H1 (cell line): ENCODE measurements at regions not wholly inside any gene's neighbourhood (a gene's known extent, or its start where the extent isn't known, plus 50 kb on each side); places are given as distances from the start of the nearest gene placed in this dataset.

Experiments used
- CTCF ChIA-PET: fragments of 300-600 bp; sonication (Branson Sonifier 250); formaldehyde crosslinking; loops from one replicate; lab custom pipeline; 2021; ENCODE audit not compliant: partially characterized antibody; lab: Charles Lee
- POLR2A ChIA-PET: fragments of 300-600 bp; sonication (Branson Sonifier 250); formaldehyde crosslinking; loops from one replicate; lab custom pipeline; 2021; ENCODE audit warnings: inconsistent platforms; ENCODE audit not compliant: partially characterized antibody; lab: Charles Lee
- DNase-seq, 2 experiments: peaks; one replicate each; pipeline versions ENCODE4 v3.0.0 to v3.0.0-alpha.2; 2010 to 2022; ENCODE audit warnings: low spot score in 2 of 2, low read depth in 1 of 2, mixed read lengths in 1 of 2
- FAIRE-seq: peaks from 2 replicates; lab custom pipeline; 2011; peaks lifted over from hg19 to GRCh38; lab: Jason Lieb, UNC
- H2AFZ ChIP-seq: 2 replicates; pipeline ENCODE4 v1.8.1; 2012; ENCODE audit warnings: low read length, inconsistent platforms
- H2AK5ac ChIP-seq: 2 replicates; pipeline ENCODE4 v1.6.1; 2013; ENCODE audit warnings: low read depth, low read length
- H2BK120ac ChIP-seq: replicated peaks from 2 replicates; pipeline ENCODE3; 2013; ENCODE audit warnings: low read depth, low read length, inconsistent platforms
- H2BK12ac ChIP-seq: 2 replicates; pipeline ENCODE4 v1.6.1; 2013; ENCODE audit warnings: low read depth, low read length
- H2BK15ac ChIP-seq: 2 replicates; pipeline ENCODE4 v1.6.1; 2013; ENCODE audit warnings: low read length
- H2BK20ac ChIP-seq: 2 replicates; pipeline ENCODE4 v1.6.1; 2013; ENCODE audit warnings: low read length
- H2BK5ac ChIP-seq: 2 replicates; pipeline ENCODE4 v1.6.1; 2013; ENCODE audit warnings: low read depth, low read length
- H3K14ac ChIP-seq: 2 replicates; pipeline ENCODE4 v1.6.1; 2013; ENCODE audit warnings: inconsistent platforms; ENCODE audit not compliant: insufficient read length
- H3K18ac ChIP-seq: 2 replicates; pipeline ENCODE4 v1.6.1; 2013; ENCODE audit warnings: low read length; ENCODE audit errors: extremely low read depth
- H3K23ac ChIP-seq: 2 replicates; pipeline ENCODE4 v1.6.1; 2013; ENCODE audit warnings: inconsistent platforms; ENCODE audit not compliant: insufficient read length
- H3K23me2 ChIP-seq: 2 replicates; pipeline ENCODE4 v1.6.1; 2013; ENCODE audit warnings: low read depth, low read length
- H3K27ac ChIP-seq: 2 replicates; pipeline ENCODE4 v1.6.1; 2011; ENCODE audit warnings: low read depth, low read length, inconsistent platforms
- H3K27me3 ChIP-seq, 4 experiments: replicated peaks in 1 of 4; 1 replicate in 1 of 4; 2 replicates in 3 of 4; pipeline versions ENCODE4 v1.6.1 to v1.8.1; 2011 to 2013; ENCODE audit warnings: low read length in 3 of 4, mild to moderate bottlenecking in 3 of 4, inconsistent platforms in 2 of 4, mixed read lengths in 2 of 4, moderate library complexity in 1 of 4; ENCODE audit not compliant: control insufficient read depth in 3 of 4, insufficient read depth in 3 of 4; ENCODE audit errors: extremely low read depth in 1 of 4
- H3K36me3 ChIP-seq, 4 experiments: 2 replicates each; pipeline versions ENCODE4 v1.6.1 to v1.8.1; 2011 to 2013; ENCODE audit warnings: mild to moderate bottlenecking in 4 of 4, low read length in 3 of 4, moderate library complexity in 2 of 4, control low read depth in 1 of 4, inconsistent platforms in 1 of 4; ENCODE audit not compliant: insufficient read depth in 4 of 4, control insufficient read depth in 2 of 4
- H3K4ac ChIP-seq: replicated peaks from 2 replicates; pipeline ENCODE3; 2013; ENCODE audit warnings: low read length, low read depth, mixed read lengths, inconsistent platforms; ENCODE audit not compliant: insufficient read length
- H3K4me1 ChIP-seq, 4 experiments: replicated peaks in 1 of 4; 1 replicate in 1 of 4; 2 replicates in 3 of 4; pipeline versions ENCODE4 v1.6.1 to v1.8.1; 2011 to 2013; ENCODE audit warnings: low read length in 3 of 4, inconsistent platforms in 2 of 4, mixed read lengths in 1 of 4; ENCODE audit not compliant: insufficient read depth in 4 of 4, control insufficient read depth in 3 of 4
- H3K4me2 ChIP-seq, 2 experiments: 2 replicates each; pipeline versions ENCODE4 v1.6.1 to v1.8.1; 2011 to 2013; ENCODE audit warnings: low read depth in 2 of 2, low read length in 2 of 2, control low read depth in 1 of 2, inconsistent platforms in 1 of 2, mild to moderate bottlenecking in 1 of 2; ENCODE audit not compliant: insufficient read depth in 1 of 2
- H3K4me3 ChIP-seq, 4 experiments: fragments of 200-600, 300-600 bp in 1 of 4; sonication (generic), shearing (Covaris generic), sonication (Bioruptor Twin) in 1 of 4; 2 replicates each; pipeline versions ENCODE4 v1.5.1 to v1.8.1; 2011 to 2016; ENCODE audit warnings: low read length in 4 of 4, low read depth in 3 of 4, control low read depth in 2 of 4, inconsistent platforms in 2 of 4, mild to moderate bottlenecking in 2 of 4, mixed read lengths in 1 of 4, moderate library complexity in 1 of 4; ENCODE audit not compliant: insufficient read depth in 2 of 4; ENCODE audit errors: extremely low read depth in 1 of 4
- H3K56ac ChIP-seq: replicated peaks from 2 replicates; pipeline ENCODE3; 2013; ENCODE audit warnings: low read depth, mild to moderate bottlenecking, mixed read lengths, low read length, inconsistent platforms; ENCODE audit not compliant: insufficient read length
- H3K79me1 ChIP-seq: 2 replicates; pipeline ENCODE4 v1.6.1; 2013; ENCODE audit warnings: low read depth, low read length, control low read depth
- H3K79me2 ChIP-seq, 2 experiments: 2 replicates each; pipeline versions ENCODE4 v1.6.1 to v1.8.1; 2012 to 2013; ENCODE audit warnings: low read length in 2 of 2, mild to moderate bottlenecking in 2 of 2, inconsistent platforms in 1 of 2; ENCODE audit not compliant: insufficient read depth in 2 of 2, control insufficient read depth in 1 of 2
- H3K9ac ChIP-seq, 4 experiments: replicated peaks in 1 of 4; 1 replicate in 1 of 4; 2 replicates in 3 of 4; pipeline versions ENCODE4 v1.6.1 to v1.8.1; 2011 to 2013; ENCODE audit warnings: low read depth in 3 of 4, low read length in 3 of 4, control low read depth in 2 of 4, mild to moderate bottlenecking in 2 of 4, moderate library complexity in 2 of 4, inconsistent platforms in 1 of 4; ENCODE audit errors: extremely low read depth in 1 of 4
- H3K9me3 ChIP-seq, 2 experiments: 2 replicates each; pipeline versions ENCODE4 v1.6.1 to v1.8.1; 2012 to 2013; ENCODE audit warnings: mild to moderate bottlenecking in 2 of 2, moderate library complexity in 2 of 2, control low read depth in 1 of 2, inconsistent platforms in 1 of 2, low read depth in 1 of 2, low read length in 1 of 2, mixed read lengths in 1 of 2; ENCODE audit not compliant: insufficient read depth in 2 of 2
- H4K20me1 ChIP-seq, 2 experiments: replicated peaks in 1 of 2; 2 replicates each; pipeline versions ENCODE3 to v1.8.1; 2011 to 2013; ENCODE audit warnings: inconsistent platforms in 2 of 2, low read length in 2 of 2, mild to moderate bottlenecking in 1 of 2; ENCODE audit not compliant: insufficient read depth in 2 of 2, control insufficient read depth in 1 of 2
- H4K5ac ChIP-seq: 2 replicates; pipeline ENCODE4 v1.6.1; 2013; ENCODE audit warnings: low read length, low read depth, mixed read lengths, inconsistent platforms; ENCODE audit not compliant: insufficient read length
- H4K8ac ChIP-seq: 2 replicates; pipeline ENCODE4 v1.8.0; 2013; ENCODE audit warnings: mild to moderate bottlenecking, moderate library complexity, low read length, inconsistent platforms; ENCODE audit not compliant: insufficient read depth; ENCODE audit errors: extremely low read depth
- H4K91ac ChIP-seq: replicated peaks from 2 replicates; pipeline ENCODE3; 2013; ENCODE audit warnings: low read length, mixed read lengths, inconsistent platforms; ENCODE audit not compliant: insufficient read length
- BRCA1 ChIP-seq: IDR thresholded peaks from 2 replicates; pipeline ENCODE4 v1.6.1; 2012; ENCODE audit warnings: low read depth, low read length, improper control_type of control experiment
- EZH2 ChIP-seq: fragments of 200-600 bp; sonication (generic); IDR thresholded peaks from 2 replicates; pipeline ENCODE4 v1.7.1; 2012; ENCODE audit warnings: low read depth, mild to moderate bottlenecking, moderate library complexity, low read length, inconsistent platforms; ENCODE audit not compliant: severe bottlenecking
- GABPA ChIP-seq: IDR thresholded peaks from 2 replicates; pipeline ENCODE4 v1.6.1; 2011; ENCODE audit warnings: mild to moderate bottlenecking, low read length, moderate library complexity, borderline replicate concordance; ENCODE audit not compliant: insufficient read depth
- NRF1 ChIP-seq: IDR thresholded peaks from 2 replicates; pipeline ENCODE4 v1.6.1; 2011; ENCODE audit warnings: mild to moderate bottlenecking, low read depth, low read length, improper control_type of control experiment
- PHF8 ChIP-seq: fragments of 200-600 bp; sonication (generic); conservative IDR thresholded peaks from 2 replicates; pipeline ENCODE4 v1.7.1; 2012; ENCODE audit warnings: low read depth, mild to moderate bottlenecking, inconsistent platforms, low read length, moderate library complexity
- POLR2A ChIP-seq, 2 experiments: IDR thresholded peaks; 1 replicate in 1 of 2; 2 replicates in 1 of 2; pipeline ENCODE4 v1.6.1; 2011; ENCODE audit warnings: low read depth in 2 of 2, low read length in 2 of 2, mild to moderate bottlenecking in 2 of 2; ENCODE audit errors: control extremely low read depth in 1 of 2
- RFX5 ChIP-seq: IDR thresholded peaks from 2 replicates; pipeline ENCODE4 v1.6.1; 2011; ENCODE audit warnings: low read depth, low read length, improper control_type of control experiment, borderline replicate concordance
- RXRA ChIP-seq: IDR thresholded peaks from 2 replicates; pipeline ENCODE4 v1.6.1; 2011; ENCODE audit warnings: low read depth, mild to moderate bottlenecking, low read length, moderate library complexity; ENCODE audit not compliant: insufficient read depth
- SAP30 ChIP-seq: fragments of 300-600 bp; sonication (generic); IDR thresholded peaks from 2 replicates; pipeline ENCODE4 v1.7.1; 2012; ENCODE audit warnings: low read length, moderate library complexity, mild to moderate bottlenecking, inconsistent platforms; ENCODE audit not compliant: insufficient read depth, insufficient replicate concordance
- SP1 ChIP-seq: IDR thresholded peaks from 2 replicates; pipeline ENCODE4 v1.6.1; 2011; ENCODE audit warnings: low read depth, low read length
- SRF ChIP-seq: IDR thresholded peaks from 2 replicates; pipeline ENCODE4 v1.6.1; 2011; ENCODE audit warnings: mild to moderate bottlenecking, low read depth, low read length, moderate library complexity
- SUZ12 ChIP-seq: fragments of 200-600 bp; sonication (generic); IDR thresholded peaks from 2 replicates; pipeline ENCODE4 v1.6.1; 2012; ENCODE audit warnings: mild to moderate bottlenecking, inconsistent platforms, low read length, moderate library complexity, mixed read lengths
- YY1 ChIP-seq: IDR thresholded peaks from 2 replicates; pipeline ENCODE4 v1.6.1; 2011; ENCODE audit warnings: low read depth, mild to moderate bottlenecking, low read length
- WGBS, 2 experiments: shearing (Covaris generic) in 1 of 2; methylation state at CpG; one replicate each; pipeline versions ENCODE4 v1.1.6 to v1.1.7; 2013 to 2015; ENCODE audit warnings: low lambda C conversion rate in 2 of 2, mixed read lengths in 2 of 2, inconsistent platforms in 1 of 2, low coverage in 1 of 2, missing lambda C conversion rate in 1 of 2; ENCODE audit not compliant: insufficient replicate concordance in 2 of 2, insufficient coverage in 1 of 2, insufficient read length in 1 of 2; ENCODE audit errors: extremely low coverage in 1 of 2, missing lambda C conversion rate in 1 of 2; 5-methylcytosine and 5-hydroxymethylcytosine counted together
- TF ChIP-seq, protein P1 (sequence below): IDR thresholded peaks from 2 replicates; pipeline ENCODE4 v1.6.1; 2012; ENCODE audit warnings: low read length, inconsistent platforms

DNA sequence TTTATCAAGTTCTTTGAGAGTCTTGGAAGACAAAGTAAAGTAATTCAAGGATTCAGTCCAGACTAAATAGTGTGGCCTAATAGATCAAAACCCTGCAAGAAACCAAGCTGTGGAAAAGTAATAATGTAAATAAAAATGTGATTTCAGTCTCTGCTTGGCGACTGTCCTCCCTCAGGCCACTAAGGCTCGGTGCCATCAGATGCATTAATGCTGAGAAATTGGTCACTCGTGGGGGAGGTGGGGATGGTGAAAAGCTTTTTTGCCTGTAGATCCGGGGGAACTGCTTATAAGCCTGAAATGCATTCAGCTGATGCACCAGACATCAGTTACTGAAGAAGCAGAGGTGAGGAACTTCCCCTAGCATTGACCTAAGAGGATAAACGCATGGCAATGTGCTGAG lies 182.6 kb upstream of the TBX20 start:
- no peak overlapping the region for H4K91ac ChIP-seq
- no peak overlapping the region for H3K4me3 ChIP-seq
- H3K56ac ChIP-seq, result no peak overlapping the region
- DNase-seq, result no peak
- H4K5ac ChIP-seq, result no peak overlapping the region
- no peak overlapping the region for H2BK12ac ChIP-seq
- H3K23me2 ChIP-seq, result no peaks in the 10 kb centered on the region
- H2BK15ac ChIP-seq, result no peak overlapping the region
- no peak for FAIRE-seq
- peaks cover 0 to 11% of the 10 kb centered on the region in 2 experiments; a peak in 2 of 4 replicates for H3K9me3 ChIP-seq
- H3K27me3 ChIP-seq, result no peaks in the 10 kb centered on the region
- no peak overlapping the region for H3K4ac ChIP-seq
- H4K8ac ChIP-seq, result no peak overlapping the region
- H3K18ac ChIP-seq, result no peak overlapping the region
- no peaks in the 10 kb centered on the region for H4K20me1 ChIP-seq
- H3K9ac ChIP-seq, result no peak overlapping the region
- no peak overlapping the region for H2BK120ac ChIP-seq
- H2BK5ac ChIP-seq, result no peak overlapping the region
- H2BK20ac ChIP-seq, result no peak overlapping the region
- H3K36me3 ChIP-seq, result no peaks in the 10 kb centered on the region
- no peak overlapping the region for H2AFZ ChIP-seq
- no peaks in the 10 kb centered on the region for H3K79me1 ChIP-seq
- H3K23ac ChIP-seq, result no peak overlapping the region
- no peaks in the 10 kb centered on the region for H3K79me2 ChIP-seq
- no peaks in the 10 kb centered on the region for H3K4me1 ChIP-seq
- no peak overlapping the region for H3K14ac ChIP-seq
- no peak overlapping the region for H3K4me2 ChIP-seq
- POLR2A ChIA-PET, result no interaction called here
- H3K27ac ChIP-seq, result no peak overlapping the region
- WGBS, 2 experiments, result 86% methylated on average over 5 of the region's 5 CpGs; no CpG with 5 or more reads in 1 of the 2 experiments
- H2AK5ac ChIP-seq, result no peak overlapping the region
- CTCF ChIA-PET, result interaction anchor here (0.6 to 2.1 kb wide), 4 partner anchors 11 to 150 kb away, joined by 3 to 11 read pairs (median 4); no protein-coding TSS in a partner anchor
- TF ChIP-seq SUZ12 (no peak), RXRA (no peak), PHF8 (no peak), YY1 (no peak), SRF (no peak), POLR2A (IDR thresholded peaks at IDR 0.05; ENCODE audit: control extremely low read depth in 1 of 2, low read depth in 2 of 2, low read length in 2 of 2) (no peak), BRCA1 (no peak), SP1 (no peak), RFX5 (no peak), EZH2 (no peak), SAP30 (no peak), NRF1 (no peak), GABPA (no peak)
- TF ChIP-seq, protein P1, sequence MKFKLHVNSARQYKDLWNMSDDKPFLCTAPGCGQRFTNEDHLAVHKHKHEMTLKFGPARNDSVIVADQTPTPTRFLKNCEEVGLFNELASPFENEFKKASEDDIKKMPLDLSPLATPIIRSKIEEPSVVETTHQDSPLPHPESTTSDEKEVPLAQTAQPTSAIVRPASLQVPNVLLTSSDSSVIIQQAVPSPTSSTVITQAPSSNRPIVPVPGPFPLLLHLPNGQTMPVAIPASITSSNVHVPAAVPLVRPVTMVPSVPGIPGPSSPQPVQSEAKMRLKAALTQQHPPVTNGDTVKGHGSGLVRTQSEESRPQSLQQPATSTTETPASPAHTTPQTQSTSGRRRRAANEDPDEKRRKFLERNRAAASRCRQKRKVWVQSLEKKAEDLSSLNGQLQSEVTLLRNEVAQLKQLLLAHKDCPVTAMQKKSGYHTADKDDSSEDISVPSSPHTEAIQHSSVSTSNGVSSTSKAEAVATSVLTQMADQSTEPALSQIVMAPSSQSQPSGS, result no peak
